ENCODE measurements at regions not wholly inside any gene's neighbourhood (a gene's known extent, or its start where the extent isn't known, plus 50 kb on each side); places are given as distances from the start of the nearest gene placed in this dataset.
"Not testable (repeated sequence)": the region's sequence is repeated elsewhere in the genome, so short reads cannot be mapped to it uniquely, and the experiment has no call there.

DNA sequence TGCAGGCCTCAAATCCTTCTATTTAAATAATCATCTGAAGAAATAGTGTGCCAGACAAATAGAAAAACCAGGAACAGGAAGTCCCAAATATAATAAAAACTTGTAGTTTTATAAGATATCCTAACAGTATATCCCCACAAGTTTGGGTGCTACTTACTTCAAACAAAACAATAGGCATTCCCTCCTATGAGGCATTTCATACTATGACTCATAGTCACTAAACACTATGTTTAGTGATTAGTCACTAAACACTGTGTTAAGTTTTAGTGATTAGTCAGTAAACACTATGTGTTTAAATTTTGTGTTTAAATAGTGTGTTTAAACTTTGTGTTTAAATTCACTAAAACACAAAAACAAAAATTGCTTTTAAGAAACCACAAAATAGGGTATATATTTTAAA lies 407.0 kb upstream of the CDH19 start:
- no peak for DNase-seq (ENCODE audit: low read depth, low spot score)

DNA sequence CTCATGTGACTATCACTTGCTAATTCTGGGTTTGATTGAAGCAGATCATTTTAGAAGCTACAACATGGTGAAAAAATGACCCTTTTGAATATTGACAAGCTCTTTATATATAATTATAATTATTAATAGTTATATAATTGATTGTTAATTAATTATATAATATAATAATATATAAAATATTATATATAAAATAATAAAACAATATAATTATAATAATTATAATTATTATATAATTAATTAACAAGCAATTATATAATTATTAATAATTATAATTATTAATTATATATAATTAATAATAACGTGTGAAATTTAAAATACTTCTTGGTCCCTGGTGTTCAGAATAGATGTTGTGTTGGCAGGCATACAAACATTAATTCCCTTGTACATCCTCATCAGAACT lies 404.1 kb upstream of the CDH19 start:
- DNase-seq (ENCODE audit: low read depth, low spot score), result no peak

DNA sequence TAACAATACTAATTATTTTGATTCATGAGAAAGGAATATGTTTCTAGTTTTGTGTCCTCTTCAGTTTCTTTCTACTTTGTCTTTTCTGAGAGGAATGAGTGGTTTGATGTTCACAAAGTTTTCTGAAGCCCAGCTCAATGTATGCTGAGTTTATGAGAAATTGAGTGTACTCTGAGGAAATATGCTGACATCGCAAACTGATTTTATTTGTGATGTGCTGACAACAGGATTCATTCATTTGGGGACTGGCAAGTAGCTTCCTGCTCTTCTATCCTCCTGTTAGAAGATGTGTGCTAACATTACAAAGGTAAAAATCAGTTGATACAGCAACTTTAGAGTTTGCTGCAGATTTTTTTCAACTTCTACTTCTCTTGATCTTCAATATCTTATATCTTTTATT lies 403.2 kb upstream of the CDH19 start:
- no peak for DNase-seq (ENCODE audit: low read depth, low spot score)

DNA sequence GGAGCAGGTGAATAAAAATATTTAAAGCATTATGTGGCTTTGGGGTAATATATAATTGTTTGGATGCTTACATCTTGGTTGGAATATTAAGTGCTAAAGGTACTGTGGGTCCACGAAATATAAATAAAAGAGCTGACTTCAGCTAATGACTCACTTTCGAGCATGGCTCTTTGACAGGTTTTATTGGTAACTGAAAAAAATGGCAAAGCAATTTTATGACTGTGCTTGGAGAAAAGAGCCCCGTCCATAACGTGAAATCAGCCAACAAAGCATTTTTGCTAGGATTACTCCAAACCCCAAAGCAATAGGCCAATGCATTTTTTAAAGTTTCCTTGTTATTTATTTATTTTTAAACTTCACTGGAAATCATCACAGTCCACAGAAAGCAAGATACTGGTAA lies 397.2 kb upstream of the CDH19 start:
- DNase-seq (ENCODE audit: low read depth, low spot score), result no peak

DNA sequence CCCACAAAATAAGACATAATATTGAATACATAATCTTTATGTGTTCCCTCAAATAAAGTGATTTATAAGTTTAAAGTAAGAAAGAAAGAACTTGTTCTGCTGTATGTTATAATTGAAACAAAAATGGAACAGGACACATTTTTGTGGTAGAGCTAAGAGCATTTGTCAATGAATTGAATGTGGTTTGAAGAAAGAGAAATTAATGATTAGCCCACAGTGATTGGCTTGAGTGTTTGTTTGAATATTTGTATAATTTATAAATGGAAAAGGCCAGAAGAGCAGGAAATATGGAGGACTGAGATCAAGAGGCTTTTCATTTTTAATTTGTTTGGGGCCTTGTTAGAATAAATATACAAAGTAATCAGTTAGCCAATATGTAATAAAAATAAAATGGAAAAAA lies 395.1 kb upstream of the CDH19 start:
- no peak for DNase-seq (ENCODE audit: low read depth, low spot score)

DNA sequence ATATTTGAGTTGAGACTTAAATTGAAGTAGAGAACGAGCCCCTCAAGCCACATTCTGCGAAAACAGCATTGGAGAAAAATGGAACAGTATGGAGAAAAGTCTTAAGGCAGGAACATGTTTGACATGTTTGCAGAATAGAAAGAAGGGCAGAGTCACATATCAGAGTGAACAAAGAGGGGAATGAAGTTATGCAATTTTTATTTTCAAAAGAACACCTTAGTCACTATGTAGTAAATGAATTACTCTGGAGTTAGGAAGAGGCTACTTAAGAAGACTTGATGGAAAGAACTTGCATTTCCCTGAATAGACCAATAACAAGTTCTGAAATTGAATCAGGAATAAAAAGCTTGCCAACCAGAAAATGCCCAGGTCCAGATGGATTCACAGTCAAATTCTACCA lies 391.4 kb upstream of the CDH19 start:
- no peak for DNase-seq (ENCODE audit: low read depth, low spot score)

DNA sequence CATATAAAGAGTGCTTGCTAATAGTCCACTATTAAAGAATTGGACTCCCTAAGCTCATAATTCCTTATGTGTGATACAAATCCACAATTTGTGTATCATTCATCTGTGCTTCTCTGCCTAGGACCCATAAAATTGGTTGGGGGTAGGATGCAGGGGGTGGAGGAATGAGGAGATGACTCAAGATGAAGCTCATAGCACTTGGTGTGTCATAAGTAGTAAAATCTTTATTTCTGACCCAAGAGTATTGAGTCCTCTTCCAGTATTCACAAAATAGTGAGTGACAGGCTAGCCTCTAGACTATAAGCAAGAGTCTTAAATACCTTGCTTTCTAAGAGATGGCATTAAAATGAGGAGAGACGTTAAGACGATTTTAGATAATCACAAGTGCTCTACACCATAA lies 390.9 kb upstream of the CDH19 start:
- no peak for DNase-seq (ENCODE audit: low read depth, low spot score)

DNA sequence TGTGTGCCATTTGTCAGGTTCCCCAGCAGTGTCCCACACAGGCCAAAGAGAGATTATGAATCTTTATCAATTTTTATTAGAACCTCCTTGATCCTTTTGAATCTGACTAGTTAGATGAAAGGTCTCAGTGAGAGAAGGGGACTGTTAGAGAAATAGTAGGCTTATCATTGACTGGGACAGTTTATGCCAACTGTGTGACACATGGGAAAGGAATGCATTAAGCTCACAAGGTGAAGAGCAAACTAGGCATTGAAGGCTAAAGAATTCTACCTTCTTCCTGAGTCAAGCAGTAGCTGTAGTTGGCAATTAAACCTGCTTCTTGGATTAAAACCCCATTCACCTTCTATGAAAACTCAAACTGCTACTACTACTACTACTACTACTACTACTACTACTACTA lies 389.6 kb upstream of the CDH19 start:
- no peak for DNase-seq (ENCODE audit: low read depth, low spot score)

DNA sequence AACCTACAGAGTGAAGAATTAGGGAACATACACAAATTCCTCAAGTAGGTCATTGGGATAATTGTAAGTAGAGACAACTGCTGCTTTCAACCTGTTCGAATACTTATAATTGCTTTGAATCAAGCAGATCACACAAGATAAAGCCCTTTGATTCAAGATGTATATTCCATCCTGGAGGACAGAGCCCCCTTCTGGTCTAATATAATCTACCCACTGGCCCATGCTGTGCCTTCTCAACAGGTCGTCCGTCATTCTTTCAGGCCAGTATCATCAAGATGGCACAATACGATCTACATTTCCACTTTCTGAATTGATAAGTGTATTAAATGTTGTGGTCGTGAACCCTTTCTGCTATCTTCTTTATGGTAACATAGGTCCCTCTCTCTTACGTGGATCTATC lies 387.0 kb upstream of the CDH19 start:
- DNase-seq (ENCODE audit: low read depth, low spot score), result no peak

DNA sequence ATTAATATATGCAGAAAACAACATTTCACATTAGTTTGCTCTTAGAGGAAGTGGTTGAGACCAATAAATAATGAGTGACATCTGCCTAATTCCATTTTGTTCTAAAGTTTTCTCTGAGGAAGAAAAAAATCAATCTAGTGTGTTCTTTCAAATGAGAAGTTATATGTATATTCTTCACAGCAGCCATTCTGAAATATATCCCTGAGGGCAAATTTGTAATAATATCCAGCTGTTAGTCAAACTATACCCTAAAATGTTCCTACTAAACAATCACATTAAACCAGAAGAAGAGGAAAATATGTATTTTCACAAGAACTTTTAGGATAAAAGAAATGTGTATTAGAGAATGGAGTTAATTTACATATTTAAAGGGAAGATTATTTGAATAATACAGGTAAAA lies 375.1 kb upstream of the CDH19 start:
- no peak for DNase-seq (ENCODE audit: low read depth, low spot score)

DNA sequence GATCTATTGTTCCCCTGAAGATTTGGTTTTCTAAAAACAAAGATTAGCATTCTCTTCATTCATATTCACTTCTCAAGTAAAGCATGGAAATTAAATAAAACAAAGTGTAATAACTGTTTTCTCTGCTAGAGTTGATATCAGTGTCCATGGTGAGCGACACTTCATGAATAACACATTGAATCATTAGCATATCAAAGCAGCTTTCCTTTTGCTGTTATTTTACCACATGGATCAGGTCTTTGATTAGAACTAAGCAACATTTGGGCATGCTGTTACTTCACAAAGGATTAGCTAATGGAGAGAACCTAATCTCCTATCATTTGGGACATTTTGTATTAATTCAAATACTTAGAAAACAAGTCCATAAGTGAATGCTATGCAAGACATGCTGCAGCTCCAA lies 368.8 kb upstream of the CDH19 start:
- no peak for DNase-seq (ENCODE audit: low read depth, low spot score)

DNA sequence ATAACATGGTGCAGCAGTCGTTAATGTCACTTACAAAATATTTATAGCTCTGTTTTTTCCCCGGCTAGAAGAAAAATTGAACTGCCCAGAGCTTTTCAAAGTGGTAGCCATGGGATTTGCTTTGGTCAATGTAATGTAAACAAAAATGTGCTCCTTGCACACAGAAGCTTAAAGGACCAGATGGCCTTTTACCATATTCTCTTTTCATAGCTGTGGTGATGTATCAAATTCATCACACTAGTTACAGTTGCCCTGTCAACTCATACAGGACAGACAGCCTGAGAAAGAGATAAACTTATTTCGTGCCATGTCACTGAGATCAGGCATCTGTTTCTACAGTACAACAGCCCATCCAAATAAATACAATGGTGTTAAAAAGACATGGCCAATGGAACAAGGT lies 368.1 kb upstream of the CDH19 start:
- no peak for DNase-seq (ENCODE audit: low read depth, low spot score)

DNA sequence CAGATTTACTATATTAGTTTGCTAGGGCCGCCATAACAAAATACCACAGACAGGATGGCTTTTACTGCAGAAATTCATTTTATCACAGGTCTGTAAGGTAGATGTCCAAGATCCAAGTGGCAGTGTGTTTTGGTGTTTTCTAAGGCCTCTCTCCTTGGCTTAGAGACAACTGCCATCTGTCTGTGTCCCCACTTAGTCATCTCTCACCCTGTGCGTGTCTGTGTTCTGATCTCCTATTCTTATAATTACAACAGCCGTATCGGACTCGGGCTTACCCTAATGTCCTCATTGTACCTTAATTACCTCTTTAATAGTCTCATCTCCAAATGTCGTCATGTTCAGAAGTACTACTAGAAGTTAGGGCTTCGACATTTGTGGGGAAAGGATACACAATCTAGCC lies 362.3 kb upstream of the CDH19 start:
- DNase-seq (ENCODE audit: low read depth, low spot score), result no peak

DNA sequence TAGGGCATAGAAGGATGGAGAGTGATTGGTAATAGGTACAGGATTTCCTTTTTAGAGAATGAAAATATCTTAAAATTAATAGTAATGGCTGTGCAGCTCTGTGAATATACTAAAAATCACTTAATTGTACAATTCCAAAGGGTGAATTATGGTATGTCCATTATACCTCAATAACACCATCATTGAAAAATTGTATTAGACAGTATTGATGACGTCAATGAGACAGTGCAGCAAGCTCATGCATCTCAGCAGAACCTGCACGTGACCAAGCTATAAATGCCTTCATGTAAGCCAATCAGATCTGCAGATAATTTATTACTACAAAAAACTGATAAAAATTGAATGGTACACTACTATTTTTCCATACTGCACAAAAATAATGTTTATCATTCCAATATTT lies 354.4 kb upstream of the CDH19 start:
- DNase-seq (ENCODE audit: low read depth, low spot score), result no peak

DNA sequence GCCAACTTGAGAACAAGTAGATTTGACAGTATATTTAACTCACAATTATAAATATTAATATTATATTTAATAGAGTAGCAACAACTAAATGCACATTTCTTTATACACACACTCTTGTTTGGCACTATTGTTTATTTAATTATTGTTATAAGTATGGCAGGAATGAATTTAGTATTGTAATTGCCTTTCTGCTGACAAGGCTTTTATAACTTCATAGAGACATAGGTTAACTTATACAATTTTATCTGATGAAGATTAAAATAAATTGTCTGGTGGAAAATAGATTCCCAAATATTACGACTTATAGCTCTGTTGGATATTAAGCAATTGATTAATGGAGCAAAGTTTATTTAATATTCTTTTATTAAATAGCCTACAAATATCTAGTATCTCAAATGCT lies 347.9 kb upstream of the CDH19 start:
- no peak for DNase-seq (ENCODE audit: low read depth, low spot score)

DNA sequence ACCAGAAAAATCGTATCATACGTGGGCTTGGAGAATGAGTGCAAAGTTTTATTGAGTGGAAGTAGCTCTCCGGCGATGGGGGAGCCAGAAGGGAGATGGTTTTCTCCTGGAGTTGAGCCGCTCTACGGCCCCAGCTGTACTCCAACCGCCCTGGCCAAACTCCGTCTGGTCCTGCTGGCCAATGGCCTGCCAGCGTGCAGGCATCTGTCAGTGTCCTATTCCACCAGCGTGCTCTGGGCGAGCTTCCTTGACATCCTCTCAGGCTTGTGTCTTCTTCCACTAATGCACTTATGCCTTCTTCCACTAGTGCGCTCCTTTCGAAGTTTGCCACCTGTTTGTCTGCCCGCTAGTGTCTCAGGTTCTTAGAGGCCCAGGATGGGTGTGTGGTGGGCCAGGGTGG lies 345.5 kb upstream of the CDH19 start:
- no peak for DNase-seq (ENCODE audit: low read depth, low spot score)

DNA sequence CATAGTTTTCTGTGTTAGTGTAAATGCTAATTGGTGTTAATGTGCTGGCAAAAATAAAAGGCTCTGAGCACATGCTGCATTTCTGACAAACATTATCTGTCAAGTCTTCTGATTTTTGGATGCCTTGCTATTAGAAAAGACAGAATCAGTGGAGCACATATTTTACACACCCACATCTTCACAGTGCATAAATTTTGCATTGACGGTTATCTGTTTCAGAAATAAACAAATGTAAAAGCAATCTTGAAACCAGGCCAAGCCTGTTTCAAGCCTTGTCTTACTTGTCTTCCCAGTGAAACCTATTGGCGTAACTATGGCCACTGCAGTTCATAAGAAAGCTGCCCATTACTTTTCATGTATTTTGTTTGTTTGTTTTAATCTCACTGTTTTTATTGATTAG lies 333.7 kb upstream of the CDH19 start:
- no peak for DNase-seq (ENCODE audit: low read depth, low spot score)

DNA sequence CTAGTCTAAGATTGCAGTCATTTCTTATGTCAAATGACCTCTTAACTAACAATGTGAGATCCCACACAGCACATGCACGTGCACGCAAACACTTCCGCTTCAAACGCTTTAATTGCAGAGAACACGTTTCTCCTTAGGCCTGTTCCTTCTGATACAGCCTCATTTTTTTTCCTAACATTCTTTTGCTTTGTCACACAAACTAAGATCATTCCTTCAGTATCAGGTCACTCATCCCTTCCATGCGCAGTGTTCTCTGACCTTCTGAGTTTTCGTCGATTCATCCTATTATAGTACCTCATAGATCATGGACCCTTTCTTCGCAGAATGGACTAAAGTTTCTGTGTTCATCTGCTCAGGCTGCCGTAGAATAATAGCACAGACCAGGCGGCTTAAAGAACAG lies 327.1 kb upstream of the CDH19 start:
- no peak for DNase-seq (ENCODE audit: low read depth, low spot score)

DNA sequence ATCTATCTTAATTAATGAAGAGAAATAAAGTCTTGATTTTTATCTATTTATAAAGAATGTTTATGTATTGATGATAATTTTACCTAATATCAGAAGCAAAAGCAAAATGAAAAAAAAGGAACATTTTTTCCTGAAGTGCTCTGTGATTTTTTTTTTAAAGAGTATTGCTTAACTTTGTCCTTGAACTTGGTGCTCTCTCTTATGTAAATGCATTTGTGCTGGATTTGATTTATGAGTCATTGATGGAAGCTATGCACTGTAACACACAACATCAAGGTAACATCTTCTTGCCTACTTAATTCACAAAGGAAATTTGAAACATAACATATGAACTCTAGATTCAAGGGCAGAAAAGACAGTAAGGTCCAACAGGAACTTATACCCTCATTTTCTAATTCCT lies 312.9 kb upstream of the CDH19 start:
- DNase-seq (ENCODE audit: low read depth, low spot score), result no peak

DNA sequence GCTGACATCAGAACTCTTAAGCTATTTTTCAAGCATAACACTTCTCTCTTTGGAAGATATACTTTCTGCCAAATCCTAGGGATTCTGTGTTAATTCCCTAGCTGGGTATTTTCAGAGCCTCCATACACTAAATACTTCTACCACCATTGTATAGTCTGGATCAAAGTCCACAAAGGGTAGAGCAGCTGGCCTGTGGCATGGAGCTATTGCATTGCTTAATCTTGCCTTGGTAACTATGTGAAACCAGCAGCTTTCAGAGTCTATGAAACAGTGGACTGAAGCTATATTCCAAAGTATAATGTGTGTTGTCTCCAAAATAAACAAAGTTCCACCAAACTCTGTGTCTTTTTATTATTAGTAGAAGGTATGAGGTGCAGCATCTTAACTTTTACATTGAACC lies 296.9 kb upstream of the CDH19 start:
- no peak for DNase-seq (ENCODE audit: low read depth, low spot score)

DNA sequence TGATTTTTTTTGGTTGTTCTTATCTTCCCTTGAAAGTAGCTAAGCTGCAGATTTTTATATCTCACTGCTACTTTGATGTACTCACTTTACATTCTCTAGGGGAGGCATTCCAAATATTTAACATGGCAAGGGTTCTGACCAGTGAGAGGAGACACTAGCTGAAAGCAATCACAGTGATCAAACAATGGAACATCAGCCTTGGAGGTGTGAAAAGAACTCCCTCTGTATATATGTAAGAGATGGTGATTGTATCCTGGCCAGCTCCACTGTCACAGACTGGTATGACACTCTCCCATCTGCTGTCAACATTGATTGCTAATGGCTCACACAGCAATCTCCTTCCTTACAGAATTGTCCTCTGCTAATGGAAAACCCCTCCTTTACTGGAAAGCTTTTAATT lies 291.7 kb upstream of the CDH19 start:
- no peak for DNase-seq (ENCODE audit: low read depth, low spot score)

DNA sequence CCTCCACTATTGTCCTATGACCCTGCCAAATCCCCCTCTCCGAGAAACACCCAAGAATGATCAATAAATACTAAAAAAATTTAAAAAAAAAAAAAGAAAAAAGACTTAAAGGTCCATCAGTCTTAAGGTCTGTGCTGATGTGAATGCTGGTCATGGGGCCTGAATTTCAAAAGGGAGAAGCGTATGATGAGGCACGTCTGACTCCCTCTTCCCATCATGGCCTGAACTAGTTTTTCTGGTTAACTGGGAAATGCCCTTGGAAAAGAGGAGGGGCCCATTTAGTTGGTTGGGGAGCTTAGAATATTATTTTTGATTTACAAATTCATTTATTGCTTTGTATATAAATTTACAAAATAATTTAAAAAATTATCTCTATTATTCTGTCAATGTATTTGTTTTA lies 291.0 kb upstream of the CDH19 start:
- no peak for DNase-seq (ENCODE audit: low read depth, low spot score)

DNA sequence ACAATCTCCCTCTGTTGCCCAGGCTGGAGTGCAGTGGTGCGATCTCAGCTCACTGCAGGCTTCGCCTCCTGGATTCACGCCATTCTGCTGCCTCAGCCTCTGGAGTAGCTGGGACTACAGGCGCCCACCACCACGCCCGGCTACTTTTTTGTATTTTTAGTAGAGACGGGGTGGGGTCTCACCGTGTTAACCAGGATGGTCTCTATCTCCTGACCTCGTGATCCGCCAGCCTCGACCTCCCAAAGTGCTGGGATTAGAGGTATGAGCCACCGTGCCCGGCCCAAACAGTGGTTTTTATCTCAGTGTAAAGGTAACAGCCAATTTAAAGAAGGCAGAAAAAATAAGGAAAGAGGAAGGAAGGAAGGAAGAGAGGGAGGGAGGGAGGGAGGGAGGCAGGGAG lies 288.5 kb upstream of the CDH19 start:
- not testable (repeated sequence) for DNase-seq (ENCODE audit: low read depth, low spot score)

DNA sequence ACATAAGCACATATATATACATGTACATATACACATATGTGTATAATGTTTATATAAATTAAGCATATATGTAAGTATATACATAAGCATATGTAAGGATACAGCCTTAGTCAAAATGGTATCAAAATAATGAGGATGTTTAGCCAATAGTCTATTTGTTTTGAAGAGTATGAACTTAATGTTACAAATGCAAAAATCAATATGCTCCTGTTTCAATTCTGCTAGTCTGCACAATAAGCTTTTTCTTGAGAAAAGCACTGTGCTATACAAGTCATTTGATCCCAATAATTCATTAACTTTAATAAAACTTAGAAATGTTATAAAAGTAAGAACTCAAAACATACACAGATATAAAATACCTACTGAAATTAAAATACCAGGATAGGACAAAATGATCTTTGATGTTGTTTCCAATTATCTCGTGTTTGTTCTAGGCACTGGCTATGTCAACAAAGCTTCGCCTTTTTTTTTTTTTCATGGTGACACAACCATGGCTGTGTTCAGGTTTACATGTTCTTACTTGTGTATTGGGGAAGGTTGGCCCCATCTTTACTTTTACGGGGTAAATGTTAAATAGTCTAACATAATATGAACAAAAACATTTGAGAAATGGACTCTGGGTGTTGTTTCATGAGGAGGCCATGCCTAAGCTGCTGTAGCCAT lies 271.1 kb upstream of the CDH19 start:
- no peak for DNase-seq (ENCODE audit: low read depth, low spot score)

DNA sequence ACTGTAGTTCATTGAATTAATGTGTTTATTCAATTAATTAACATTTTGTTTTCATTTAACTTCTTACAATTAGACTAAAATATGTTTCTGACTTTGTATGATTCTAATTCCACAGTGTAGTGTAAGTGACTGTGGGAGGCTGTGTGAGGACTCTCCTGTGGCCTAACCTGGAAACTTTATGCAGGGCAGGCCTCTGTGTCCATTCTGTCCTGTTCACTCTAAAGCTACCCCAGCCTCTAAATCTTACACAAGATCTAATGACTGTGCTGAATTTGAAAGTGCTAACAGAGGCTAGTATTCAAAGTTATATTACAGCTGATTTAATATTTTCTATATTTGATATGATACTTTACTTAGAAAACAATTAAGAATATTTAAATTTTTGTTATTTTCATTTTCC lies 270.5 kb upstream of the CDH19 start:
- no peak for DNase-seq (ENCODE audit: low read depth, low spot score)

All from smooth muscle cell of the brain vasculature (primary cell).